DMS79 treated with DMSO at 0.1 percent for 48 hours (cell line): ENCODE measurements at regions not wholly inside any gene's neighbourhood (a gene's known extent, or its start where the extent isn't known, plus 50 kb on each side); places are given as distances from the start of the nearest gene placed in this dataset.

Experiments used
- DNase-seq: peaks from one replicate; lab custom pipeline; 2025; lab: John Stamatoyannopoulos, UW

DNA sequence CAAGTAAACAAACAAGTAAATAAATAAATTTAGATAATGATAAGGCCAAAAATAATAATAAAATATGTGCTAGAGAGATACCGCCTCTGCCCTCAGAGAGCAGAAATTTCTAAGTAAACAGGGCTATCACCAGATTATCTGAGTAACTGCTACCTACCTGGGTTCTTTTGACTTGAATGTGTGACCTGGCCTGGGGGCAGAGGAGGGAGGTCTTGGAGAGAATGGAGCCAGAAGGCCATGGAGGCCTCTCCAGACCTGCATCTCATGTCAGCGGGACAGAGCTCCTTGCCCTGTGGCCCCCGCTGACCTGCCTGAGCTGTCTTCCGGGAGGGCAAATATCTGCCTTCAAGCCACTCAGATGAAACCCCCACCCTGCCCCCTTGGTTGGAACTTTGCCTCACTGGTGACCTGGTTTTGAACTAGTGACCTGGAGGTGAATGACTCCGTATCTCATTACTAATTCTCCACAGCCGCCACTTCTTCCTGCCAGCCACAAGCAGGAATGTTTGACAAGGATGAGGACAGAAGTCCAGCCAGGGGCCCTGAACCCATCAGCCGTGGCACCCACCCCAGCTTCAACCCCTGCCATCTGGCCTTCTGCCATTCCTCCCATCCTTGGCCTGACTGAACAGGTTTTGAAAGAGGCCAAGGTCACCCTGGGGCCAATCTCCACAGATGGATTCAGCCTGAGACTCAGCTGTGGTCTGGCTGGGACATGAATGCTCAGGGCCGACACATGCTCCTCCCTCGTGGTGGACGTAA, 86.8 kb upstream of the PARP11 start:
- no peak for DNase-seq

DNA sequence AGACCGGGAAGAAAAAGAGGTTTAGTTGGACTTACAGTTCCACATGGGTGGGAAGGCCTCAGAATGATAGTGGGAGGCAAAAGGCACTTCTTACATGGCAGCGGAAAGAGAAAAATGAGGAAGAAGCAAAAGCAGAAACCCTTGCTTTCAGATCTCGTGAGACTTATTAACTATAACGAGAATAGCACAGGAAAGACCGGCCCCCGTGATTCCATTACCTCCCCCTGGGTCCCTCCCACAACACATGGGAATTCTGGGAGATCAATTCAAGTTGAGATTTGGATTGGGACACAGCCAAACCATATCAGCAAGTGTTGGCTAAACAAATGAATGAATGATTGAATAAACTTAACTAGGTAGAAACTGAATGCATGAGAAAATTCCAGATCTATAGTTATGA, 85.3 kb upstream of the PARP11 start:
- DNase-seq: no peak

DNA sequence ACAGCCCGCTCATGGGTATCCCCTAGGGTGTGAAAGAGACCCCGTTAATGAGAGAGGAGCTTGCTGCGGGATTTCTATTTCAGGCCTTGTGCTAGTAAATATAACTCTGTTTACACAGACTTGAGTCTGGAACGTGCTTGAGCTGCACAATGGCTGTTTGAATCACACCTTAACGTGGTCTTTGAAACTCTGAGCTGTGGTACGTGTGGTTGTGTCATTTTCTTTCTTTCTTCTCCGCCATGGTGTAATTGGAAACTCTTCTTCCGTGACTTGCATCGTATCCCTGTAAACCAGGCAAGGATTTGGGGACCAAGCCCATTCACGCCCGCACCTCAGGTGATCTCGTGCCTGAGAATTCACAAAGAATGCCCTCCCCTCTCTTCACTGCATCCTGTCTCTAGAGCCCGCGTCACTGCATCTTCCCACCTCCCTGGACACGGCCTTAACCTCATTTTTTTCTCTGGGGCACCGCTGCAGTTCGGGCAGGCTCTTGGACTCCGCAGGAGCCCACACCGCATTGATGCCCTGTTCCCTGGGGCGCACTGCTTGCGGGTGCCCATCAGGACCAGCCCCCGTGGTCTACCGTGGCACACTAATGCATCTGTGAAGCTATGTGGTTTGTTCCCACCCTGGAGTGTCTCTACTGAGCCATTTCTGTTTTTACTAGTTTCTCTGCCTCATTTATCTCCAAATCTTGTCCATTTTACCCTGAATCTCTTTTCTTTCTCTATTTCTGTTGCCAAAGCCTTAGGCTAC, 78.4 kb upstream of the PARP11 start:
- DNase-seq: no peak

DNA sequence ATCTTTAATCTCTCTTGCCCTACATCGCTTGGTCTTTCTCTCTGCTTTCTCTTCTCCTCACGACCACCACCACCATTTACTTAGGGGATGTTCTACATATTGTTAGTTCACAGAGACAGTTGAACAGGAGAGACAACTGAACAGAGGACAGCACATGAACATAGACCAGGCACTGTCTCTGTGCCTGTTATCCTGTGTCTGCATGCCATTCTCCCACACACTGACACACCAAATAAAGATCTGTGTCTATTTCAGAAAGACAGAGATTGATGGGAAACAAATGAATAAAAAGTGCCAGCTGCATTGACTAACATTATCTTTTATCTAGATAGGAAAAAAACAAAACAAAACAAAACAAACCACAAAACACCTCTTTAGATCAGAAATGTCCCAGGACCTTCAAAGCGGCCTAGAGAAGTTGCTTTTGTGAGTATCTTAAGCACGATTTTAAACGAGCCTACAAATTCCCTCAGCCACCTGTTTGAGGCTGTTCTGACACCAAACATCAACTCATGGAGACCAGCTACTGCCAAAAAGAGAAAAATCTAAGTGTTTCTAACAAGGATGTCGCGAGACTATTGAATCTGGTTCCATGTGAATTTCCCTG, 77.6 kb upstream of the PARP11 start:
- no peak for DNase-seq

DNA sequence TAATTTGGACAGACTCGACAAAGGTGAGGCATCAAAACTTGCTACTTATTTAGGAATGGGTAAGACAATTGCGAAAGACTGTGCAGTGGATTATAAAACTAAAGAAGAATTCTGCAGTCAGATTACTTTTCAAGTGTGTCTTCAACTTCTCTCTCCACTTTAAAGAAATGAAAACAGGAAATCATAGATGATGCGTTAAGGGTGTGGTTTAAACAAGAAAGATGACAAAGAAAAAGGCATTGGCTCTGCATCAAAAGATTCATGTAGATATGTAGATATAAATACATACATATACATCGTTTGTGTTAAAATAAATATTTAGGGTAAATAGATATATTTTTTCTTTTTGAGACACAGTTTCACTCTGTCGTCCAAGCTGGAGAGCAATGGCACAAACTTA, 74.6 kb upstream of the PARP11 start:
- no peak for DNase-seq

DNA sequence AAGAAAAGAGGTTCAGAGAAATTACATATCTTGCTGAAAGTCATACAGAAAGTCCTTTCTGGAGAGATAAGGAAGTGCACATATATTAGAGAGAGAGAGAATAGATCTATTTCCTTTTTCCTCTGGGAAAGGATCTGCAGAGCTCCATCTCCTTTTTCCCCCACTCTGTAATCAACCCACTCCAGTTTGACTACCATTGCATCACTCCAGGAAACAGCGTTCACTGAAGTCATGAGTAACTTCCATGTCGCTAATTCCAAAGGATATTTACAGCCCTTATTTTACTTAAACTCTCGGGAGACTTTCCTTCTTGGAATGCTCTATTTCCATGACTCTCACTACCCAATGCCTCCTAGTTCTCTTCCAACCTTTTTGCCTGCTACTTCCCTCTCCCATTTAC, 72.5 kb upstream of the PARP11 start:
- DNase-seq: no peak

DNA sequence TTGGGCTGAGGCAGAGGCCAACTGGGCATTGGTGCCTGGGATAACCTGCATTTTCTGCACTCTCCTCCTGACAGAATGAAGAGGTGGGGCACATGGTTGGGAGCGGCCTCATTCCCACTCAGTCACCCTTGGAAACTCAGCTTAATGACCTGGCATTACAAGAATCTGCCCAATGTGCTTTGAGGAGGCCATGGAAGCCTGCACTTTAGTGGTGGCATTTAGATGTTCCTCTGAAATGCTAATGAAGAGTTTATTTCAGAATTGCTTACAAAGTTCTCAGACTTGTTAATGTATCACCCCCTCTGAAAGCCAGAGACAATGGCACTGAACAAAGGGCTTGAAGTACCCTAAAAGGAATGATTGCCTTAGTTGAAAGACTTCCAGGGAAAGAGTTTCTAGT, 71.4 kb upstream of the PARP11 start:
- DNase-seq: no peak

DNA sequence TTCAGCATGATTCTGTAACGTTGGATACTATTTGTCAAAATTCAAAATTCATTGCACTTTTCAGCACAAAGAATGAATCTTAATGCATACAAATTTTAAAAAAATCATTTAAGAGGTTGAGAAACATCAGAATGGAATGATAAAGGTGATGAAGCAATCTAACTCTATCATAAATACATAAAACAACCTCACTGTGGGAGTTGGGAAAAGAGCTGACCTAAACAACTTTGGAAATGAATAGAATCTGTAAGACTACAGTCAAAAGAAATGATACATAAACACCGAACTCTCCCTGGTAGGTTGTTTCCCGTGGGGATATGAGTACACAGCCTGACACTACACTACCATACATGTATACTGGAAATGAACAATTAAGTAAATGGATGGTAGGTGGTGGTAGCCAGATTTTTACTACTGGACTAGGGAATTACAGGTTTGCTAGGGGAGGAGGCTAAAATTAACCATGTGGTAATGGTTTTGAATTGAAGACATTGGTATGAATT, 64.9 kb upstream of the PARP11 start:
- no peak for DNase-seq

DNA sequence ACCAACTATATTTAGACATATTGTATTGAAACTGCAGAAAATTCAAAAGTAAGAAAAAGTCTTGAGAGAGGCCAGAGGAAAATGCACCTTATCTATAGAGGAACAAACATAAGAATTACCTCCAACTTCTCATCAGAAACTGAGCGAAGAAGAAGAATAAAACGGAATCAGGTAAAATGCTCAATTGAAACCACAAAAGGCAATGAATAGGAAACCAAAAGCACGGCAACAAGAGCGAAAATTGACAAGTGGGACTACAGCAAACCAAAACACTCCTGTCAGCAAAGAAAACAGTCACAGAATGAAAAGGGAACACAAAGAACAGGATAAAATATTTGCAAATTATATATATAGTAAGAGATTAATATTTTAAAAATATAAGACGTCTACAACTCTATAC, 61.9 kb upstream of the PARP11 start:
- DNase-seq: no peak

DNA sequence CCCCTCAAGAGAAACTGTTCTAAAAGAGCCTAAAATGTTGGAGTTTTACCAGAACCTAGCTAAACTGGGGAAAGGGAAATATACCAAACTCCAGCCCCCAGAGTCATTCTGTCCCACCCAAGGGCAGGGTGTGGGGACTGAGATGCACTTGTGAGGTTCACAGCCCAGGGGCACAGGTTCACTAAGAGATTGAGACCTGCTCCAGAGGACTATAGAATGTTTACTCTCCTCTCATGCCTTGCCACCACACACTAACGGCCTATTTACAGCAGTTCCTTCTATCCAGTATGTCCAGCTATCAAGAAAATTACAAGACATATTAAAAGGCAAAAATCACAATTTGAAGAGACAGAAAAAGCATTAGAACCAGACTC, 60.6 kb upstream of the PARP11 start:
- DNase-seq: no peak

DNA sequence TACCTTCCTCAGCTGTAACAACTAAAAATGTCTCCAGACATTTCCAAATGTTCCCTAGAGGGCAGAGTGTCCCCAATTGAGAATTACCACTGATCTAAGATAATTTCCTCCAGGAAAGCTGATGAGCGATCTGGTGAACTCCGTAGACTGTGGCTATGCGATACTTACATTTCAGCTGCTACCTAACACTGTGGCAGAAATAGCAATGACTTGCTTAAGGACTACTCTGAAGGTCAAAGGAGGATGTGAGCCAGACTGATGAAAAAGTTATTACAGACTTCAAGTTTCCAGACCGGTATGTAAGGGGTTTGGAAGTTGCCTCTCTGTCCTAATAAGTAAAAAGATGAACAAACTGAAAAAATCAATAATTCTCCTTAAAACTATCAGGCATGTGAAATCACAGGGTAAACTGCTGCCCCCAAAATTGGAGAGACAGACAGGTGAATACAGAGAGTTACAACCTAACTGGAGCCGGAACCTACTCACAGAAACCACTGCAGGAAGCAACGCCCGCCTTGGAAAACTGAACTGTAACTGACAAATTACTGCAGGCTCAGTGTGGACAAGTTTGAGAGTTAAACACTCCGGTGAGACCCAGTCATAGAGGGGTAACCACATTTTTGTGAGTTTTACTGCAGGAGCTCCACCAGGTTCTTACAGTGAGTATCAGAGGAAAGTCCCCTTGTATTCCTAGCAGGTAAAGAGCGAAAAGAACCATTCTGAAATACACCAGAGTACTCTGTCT, 60.0 kb upstream of the PARP11 start:
- no peak for DNase-seq

DNA sequence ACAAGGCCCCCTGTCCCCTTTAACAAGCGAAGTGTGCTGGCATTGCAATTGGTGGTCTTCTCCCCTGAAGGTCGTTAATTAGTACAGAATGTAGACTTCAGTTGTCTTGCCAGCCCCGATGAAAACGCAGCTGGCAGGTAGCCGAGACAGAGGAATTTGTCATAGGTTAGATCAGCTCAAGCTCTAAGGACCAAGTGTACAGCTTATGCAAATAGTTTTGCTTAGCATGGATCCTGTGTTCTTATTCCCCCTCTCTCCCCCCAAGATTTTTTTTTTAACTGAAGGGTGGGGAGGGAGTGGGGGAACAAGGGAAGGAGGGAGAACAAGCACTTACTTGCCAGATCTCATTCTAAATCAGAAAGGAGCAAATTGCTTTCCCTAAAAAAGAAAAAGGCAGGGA, 58.6 kb upstream of the PARP11 start:
- no peak for DNase-seq

DNA sequence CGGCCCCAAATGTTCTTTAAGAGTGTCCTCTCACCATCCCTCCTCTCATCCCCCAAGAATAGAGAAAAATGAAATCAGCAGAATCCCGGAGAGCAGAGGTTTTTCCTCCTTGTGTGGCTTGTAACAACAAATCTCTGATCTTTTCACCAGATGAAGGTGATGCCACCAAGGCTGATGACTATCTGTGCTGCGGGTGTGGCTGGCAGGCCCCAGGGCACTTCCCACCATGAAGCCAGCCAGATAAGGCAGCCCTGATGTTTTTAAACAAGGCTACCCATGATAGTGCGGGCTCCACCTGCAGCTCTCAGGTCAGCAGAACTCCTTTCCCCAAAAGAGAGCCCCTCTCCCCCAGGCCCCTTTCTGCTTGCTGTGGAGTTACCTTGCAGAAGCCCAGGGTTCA, 58.0 kb upstream of the PARP11 start:
- DNase-seq: no peak

DNA sequence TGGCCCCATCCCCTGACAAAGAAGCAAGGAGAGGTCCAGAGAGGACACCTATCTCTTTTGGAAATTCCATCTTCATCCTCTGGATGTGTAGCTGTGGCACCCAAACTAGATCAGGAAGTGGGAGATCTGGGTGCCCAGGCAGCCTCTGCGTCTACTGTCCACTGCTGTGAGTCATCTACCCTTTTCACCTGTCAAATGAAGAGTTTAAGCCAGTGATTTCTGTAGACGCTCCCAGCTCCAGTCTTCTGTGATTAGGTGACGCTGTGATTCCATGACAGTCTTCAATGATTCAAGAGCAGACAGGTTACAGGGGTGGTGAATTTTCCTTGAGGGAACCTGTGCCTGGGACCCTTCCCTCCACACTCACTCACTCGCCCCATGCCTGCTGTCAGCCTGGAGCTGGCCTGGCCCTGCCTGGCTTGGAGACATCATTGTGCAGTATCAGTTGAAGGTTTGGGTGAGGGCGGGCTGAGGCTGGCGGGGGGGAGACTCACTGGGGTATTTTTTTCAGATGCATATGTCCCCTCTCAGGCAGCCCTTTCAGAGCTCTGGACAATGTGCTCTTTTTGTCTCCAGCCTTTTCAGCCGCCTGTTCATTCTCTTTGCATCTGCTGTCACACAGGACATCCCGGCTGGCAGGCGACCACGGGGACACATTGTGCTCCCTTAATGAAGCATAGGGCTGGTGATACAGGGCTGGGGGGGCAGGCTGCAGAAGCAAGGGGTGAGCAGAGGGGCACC, 56.8 kb upstream of the PARP11 start:
- no peak for DNase-seq

DNA sequence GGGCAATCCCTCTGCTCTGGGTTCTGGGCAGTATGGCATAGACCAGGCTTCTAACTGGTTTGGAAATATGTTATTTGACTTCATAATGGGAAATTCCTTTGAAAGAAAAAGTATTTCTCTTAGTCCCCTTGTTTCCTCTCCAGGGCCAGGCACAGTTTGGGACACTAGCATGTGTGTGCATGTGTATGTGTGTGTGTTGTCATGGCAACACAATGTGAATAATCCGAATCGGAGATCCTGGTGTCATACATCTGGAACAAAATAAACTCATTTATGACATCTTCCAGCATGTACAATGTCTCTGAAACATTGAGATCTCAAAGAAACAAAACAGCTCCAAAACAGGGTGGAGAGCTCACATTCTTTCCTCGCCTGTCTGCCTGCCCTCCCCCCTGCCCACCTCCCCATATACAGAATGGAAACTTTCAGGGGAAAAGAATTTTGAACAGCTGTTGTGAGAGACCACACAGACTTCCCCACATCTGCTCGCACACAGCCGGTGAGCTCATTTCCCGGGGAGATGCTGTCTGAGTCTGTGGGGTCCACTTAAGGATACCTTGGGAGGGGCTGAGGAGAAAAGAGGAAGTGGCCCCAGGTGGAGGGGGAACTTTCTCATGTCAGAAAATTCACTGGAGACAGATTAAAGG, 55.5 kb upstream of the PARP11 start:
- no peak for DNase-seq

DNA sequence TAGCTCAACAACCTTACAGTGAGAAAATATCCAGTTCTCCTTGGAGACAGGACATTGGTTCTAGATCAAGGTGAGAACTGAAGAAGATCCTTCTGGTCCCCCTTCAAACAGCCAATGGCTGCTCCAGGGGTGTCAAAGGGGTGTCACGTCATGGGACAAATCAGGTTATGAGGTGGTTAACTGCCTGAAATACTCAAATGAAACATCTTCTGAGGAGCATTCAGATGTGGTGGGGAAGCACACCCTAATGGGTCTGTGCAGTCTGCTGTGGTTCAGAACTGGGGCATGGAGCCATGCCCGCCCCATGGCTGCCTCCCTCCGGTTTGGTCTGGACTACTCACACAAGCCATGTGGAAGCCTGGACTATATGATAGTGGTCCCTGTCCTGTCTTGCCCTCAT, 52.4 kb upstream of the PARP11 start:
- DNase-seq: no peak

DNA sequence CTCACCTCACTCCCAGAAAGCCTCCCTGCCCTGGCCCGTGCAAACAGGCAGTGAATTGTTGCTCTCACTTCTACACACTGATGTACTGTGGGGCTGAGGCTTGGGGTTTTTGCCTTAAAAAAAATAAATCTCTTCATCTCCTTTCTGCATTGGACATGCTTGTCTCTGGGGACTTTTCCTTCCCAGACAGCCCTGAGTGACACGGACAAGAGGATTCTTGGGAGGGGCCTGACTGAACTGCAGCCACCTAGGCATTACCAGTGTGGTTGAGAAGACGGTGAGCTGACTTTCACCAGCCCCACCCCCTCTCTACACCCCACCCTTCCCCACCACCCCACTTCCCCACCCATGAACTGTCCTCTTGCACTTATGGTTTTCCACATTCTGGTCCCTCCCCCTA, 51.6 kb upstream of the PARP11 start:
- no peak for DNase-seq

DNA sequence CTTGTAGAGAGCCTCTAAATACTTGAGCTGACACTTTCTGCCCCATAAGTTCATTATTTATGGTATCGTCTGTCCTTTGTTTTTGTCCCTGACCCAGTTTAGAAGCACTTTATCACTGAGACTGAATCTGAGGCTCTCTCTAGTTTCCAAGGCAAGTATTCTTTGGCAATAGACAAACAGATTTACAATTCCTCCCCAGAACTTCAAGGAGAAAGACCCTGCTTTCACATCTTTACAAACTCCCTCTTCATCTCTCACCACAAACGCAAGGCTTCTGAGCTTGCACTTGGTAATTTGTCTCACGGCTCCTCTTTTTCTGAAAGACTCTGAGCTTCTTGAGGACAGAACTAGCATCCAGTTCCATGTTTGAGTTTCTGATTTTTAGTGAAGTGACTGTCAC, 49.8 kb upstream of the PARP11 start:
- no peak for DNase-seq
